Ovary (tissue), 7 donors: ENCODE measurements at regions not wholly inside any gene's neighbourhood (a gene's known extent, or its start where the extent isn't known, plus 50 kb on each side); places are given as distances from the start of the nearest gene placed in this dataset.

ENCODE experiments used
- DNase-seq, 5 donors: peaks; one replicate each; pipeline ENCODE4 v3.0.0-alpha.2; 2019 to 2020
- H3K27ac ChIP-seq, 2 donors: fragments of 200-600 bp; one replicate each; pipeline versions ENCODE4 v1.5.1 to v1.8.0; 2019 to 2022
- H3K27me3 ChIP-seq: fragments of 200-600 bp; one replicate; pipeline ENCODE4 v1.8.0; 2022
- H3K36me3 ChIP-seq: fragments of 200-600 bp; sonication (generic); one replicate; pipeline ENCODE4 v1.5.1; 2019
- H3K4me1 ChIP-seq: one replicate; pipeline ENCODE4 v1.8.1; 2013; ENCODE audit warnings: mild to moderate bottlenecking, moderate library complexity; ENCODE audit not compliant: insufficient read depth
- H3K4me3 ChIP-seq: fragments of 200-600 bp; sonication (generic); one replicate; pipeline ENCODE4 v1.5.1; 2017
- H3K9me3 ChIP-seq, 2 donors: fragments of 200-600 bp in 1 of 2; sonication (generic) in 1 of 2; one replicate each; pipeline versions ENCODE4 v1.5.1 to v1.8.1; 2013 to 2019; ENCODE audit warnings: mild to moderate bottlenecking in 1 of 2, moderate library complexity in 1 of 2
- EP300 ChIP-seq: sonication (generic); formaldehyde crosslinking; IDR thresholded peaks from one replicate; pipeline ENCODE4 v1.6.1; 2017; ENCODE audit warnings: antibody characterized with exemption
- POLR2A ChIP-seq: fragments of 450-650 bp; IDR thresholded peaks from one replicate; pipeline ENCODE4 v1.6.1; 2017; ENCODE audit warnings: antibody characterized with exemption, mild to moderate bottlenecking, moderate library complexity
- WGBS, 3 donors: extraction: QIAGEN DNeasy Blood & Tissue Kit in 1 of 3; methylation state at CpG; one replicate each; pipeline versions ENCODE4 v1.1.5 to v1.1.7; 2013 to 2017; 5-methylcytosine and 5-hydroxymethylcytosine counted together
- intact Hi-C, 4 donors: fragments of 100-400 bp; cut with DNase I; formaldehyde crosslinking; loops; one replicate each; pipeline versions ENCODE4 v1.11.0 to v1.15.1; 2022 to 2023
- TF ChIP-seq, protein P1 (sequence below), 3 donors: fragments of 450-650 bp in 2 of 3; fragments of 200-600 bp in 1 of 3; IDR thresholded peaks; one replicate each; pipeline versions ENCODE4 v1.5.1 to v1.8.0; 2016 to 2022; ENCODE audit warnings: antibody characterized with exemption in 3 of 3, mild to moderate bottlenecking in 1 of 3
- donor health status: DM: no; HTN: no; CAD: no; lungs with moderate emphysema.
- donor health status: DM: no; HTN: no; CAD: no.
- donor health status: Bipolar disorder and iron deficiency.
- donor health status: DM: no; HTN: no; CAD: no.
- donor health status: DM: yes; HTN: yes; CAD: no.

DNA sequence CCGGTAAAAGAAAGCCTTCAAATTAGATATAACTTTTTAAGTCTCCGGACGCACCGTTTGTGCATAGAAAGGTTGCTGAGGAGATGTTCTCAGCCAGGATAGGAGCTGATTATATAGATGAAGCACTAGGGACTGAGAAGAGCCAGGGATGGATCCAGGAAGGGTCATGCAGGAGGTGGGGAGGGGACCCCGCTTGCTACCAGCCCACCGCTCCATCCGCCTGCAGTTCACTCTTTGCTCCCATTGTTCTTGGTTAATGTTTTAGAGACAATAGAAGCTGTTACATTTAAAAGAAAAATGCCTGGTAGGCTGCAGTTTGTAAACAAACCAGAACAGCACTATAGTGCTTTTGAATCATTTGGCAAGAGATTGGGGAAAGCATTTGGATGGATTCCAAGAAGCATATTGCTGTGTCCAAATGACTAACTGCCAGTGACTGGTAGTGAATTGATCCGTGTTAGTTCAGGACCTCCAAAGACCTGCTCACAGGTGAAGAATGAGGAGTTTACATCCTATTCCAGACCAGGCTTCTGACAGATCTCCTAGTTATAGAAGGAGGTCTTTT is 175.9 kb upstream of the TAC1 start:
- TF ChIP-seq POLR2A (no peak), EP300 (no peak)
- TF ChIP-seq, protein P1, sequence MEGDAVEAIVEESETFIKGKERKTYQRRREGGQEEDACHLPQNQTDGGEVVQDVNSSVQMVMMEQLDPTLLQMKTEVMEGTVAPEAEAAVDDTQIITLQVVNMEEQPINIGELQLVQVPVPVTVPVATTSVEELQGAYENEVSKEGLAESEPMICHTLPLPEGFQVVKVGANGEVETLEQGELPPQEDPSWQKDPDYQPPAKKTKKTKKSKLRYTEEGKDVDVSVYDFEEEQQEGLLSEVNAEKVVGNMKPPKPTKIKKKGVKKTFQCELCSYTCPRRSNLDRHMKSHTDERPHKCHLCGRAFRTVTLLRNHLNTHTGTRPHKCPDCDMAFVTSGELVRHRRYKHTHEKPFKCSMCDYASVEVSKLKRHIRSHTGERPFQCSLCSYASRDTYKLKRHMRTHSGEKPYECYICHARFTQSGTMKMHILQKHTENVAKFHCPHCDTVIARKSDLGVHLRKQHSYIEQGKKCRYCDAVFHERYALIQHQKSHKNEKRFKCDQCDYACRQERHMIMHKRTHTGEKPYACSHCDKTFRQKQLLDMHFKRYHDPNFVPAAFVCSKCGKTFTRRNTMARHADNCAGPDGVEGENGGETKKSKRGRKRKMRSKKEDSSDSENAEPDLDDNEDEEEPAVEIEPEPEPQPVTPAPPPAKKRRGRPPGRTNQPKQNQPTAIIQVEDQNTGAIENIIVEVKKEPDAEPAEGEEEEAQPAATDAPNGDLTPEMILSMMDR (IDR thresholded peaks at IDR 0.05): no peak
- no peaks in the 10 kb centered on the region for H3K4me1 ChIP-seq
- H3K4me3 ChIP-seq: no peak overlapping the region
- H3K27me3 ChIP-seq: no peaks in the 10 kb centered on the region
- H3K9me3 ChIP-seq: no peaks in the 10 kb centered on the region
- WGBS, 3 donors: 57 to 70% (median 61%) methylated on average over 8 of the region's 8 CpGs
- no peaks in the 10 kb centered on the region for H3K36me3 ChIP-seq
- H3K27ac ChIP-seq: no peak overlapping the region
- DNase-seq: no peak
- intact Hi-C loops: no loop called here

DNA sequence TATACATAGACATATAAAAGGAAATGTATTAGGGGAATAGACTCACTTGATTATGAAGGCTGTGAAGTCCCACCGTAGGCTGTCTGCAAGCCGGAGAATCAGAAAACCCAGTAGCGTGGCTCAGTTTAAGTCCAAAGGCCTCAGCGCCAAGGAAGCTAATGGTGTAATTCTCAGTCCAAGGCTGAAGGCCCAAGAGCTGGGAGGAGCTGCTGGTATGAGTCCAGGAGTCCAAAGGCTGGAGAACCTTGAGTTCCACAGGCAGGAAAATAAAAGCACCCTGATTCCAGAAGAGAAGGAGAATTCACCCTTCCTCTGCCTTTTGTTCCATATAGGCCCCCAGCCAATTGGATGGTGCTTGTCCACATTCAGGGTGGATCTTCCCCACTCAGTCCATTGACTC is 166.2 kb upstream of the TAC1 start:
- 91 to 93% (median 93%) methylated on average over 4 of the region's 4 CpGs for WGBS, 3 donors
- Histone ChIP-seq H3K27me3 (no peaks in the 10 kb centered on the region), H3K36me3 (no peaks in the 10 kb centered on the region), H3K4me1 (no peaks in the 10 kb centered on the region), H3K9me3 (no peaks in the 10 kb centered on the region), H3K4me3 (no peak overlapping the region), H3K27ac (no peak overlapping the region)
- DNase-seq: no peak
- intact Hi-C loops: no loop called here
- TF ChIP-seq, protein P1 (IDR thresholded peaks at IDR 0.05): no peak
- TF ChIP-seq POLR2A (no peak), EP300 (no peak)

DNA sequence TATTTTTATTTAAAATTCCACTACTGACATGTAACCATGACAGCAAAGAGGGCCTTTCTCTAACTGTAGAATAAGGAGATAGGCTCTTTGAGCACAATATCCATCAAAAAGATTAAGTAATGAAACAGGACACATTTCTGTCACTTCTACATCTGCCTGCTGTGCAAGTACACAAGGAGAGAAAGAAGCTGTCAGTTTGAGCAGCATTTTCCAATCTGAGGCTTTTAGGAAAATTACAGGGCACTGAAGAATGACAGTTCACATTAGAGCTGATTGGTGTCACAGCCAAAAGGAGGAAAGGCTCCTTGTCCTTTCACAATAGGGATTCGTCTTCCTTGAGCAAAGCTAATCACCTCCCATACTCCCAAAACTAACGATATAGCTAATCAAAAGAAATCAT is 158.8 kb upstream of the TAC1 start:
- no peak overlapping the region for H3K4me3 ChIP-seq
- 76 to 85% (median 85%) methylated on average over 2 of the region's 2 CpGs for WGBS, 3 donors
- H3K36me3 ChIP-seq: no peaks in the 10 kb centered on the region
- H3K9me3 ChIP-seq: no peaks in the 10 kb centered on the region
- no peaks in the 10 kb centered on the region for H3K27me3 ChIP-seq
- TF ChIP-seq POLR2A: no peak
- TF ChIP-seq, protein P1 (IDR thresholded peaks at IDR 0.05): no peak
- TF ChIP-seq EP300: no peak
- no peak overlapping the region for H3K27ac ChIP-seq
- no peak for DNase-seq
- intact Hi-C loops: no loop called here
- H3K4me1 ChIP-seq: no peaks in the 10 kb centered on the region

DNA sequence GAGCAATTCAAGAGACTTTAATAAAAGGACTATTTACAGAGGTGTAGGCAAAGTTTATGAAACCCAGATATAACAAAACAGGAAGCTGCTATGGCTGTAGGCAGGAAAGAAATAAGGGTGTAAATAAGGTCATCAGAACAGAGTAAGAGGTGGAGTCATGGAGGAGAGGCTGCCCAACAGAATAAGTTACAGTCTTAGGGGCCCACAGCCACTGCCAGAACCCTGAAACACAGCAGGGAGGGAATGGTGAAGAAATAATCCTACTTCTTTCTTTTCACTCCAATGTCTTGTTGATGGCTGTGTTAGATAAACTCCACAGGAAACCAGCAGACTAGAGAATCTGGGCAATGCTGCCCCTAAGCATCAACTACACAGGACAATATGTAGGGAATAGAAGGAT is 155.8 kb upstream of the TAC1 start:
- Histone ChIP-seq H3K9me3 (no peaks in the 10 kb centered on the region), H3K4me3 (no peak overlapping the region), H3K36me3 (no peaks in the 10 kb centered on the region), H3K27ac (no peak overlapping the region), H3K27me3 (no peaks in the 10 kb centered on the region), H3K4me1 (no peaks in the 10 kb centered on the region)
- intact Hi-C loops: no loop called here
- TF ChIP-seq POLR2A: no peak
- no peak for TF ChIP-seq EP300
- TF ChIP-seq, protein P1 (IDR thresholded peaks at IDR 0.05): no peak
- no peak for DNase-seq
